ENCODE measurements at regions not wholly inside any gene's neighbourhood (a gene's known extent, or its start where the extent isn't known, plus 50 kb on each side); places are given as distances from the start of the nearest gene placed in this dataset.

GRCh38 chr12:90262251-90262650 lies 553.6 kb upstream of the ATP2B1 start:
- Histone ChIP-seq H3K4me3 (replicated peaks in 1 of 3; ENCODE audit: insufficient read depth in 1 of 3, low read depth in 1 of 3, low read length in 3 of 3) (no peak overlapping the region), H3K9me3 (replicated peaks; ENCODE audit: control insufficient read depth, insufficient read depth, low read length) (no peaks in the 10 kb centered on the region), H2AFZ (ENCODE audit: low read depth, low read length) (no peak overlapping the region), H3K79me2 (ENCODE audit: control insufficient read depth, insufficient read depth, low read length) (no peaks in the 10 kb centered on the region), H3K9me1 (replicated peaks; ENCODE audit: control insufficient read depth, extremely low read depth, insufficient read depth, low read length) (no peaks in the 10 kb centered on the region), H3K27ac (ENCODE audit: insufficient read depth, low read depth, low read length) (no peak overlapping the region), H3K9ac (replicated peaks; ENCODE audit: extremely low read depth, insufficient read depth, low read length) (no peak overlapping the region), H3K36me3 (ENCODE audit: control insufficient read depth in 2 of 2, extremely low read depth in 1 of 2, insufficient read depth in 2 of 2, low read length in 2 of 2) (no peaks in the 10 kb centered on the region), H3K4me2 (ENCODE audit: insufficient read depth, low read length) (no peak overlapping the region), H4K20me1 (replicated peaks; ENCODE audit: control insufficient read depth, extremely low read depth, insufficient read depth, low read length) (no peaks in the 10 kb centered on the region), H3K4me1 (ENCODE audit: control insufficient read depth, extremely low read depth, insufficient read depth, low read length) (no peaks in the 10 kb centered on the region), H3K27me3 (ENCODE audit: control insufficient read depth in 2 of 2, insufficient read depth in 2 of 2, low read length in 2 of 2) (no peaks in the 10 kb centered on the region)
- ChIA-PET POLR2A (no interaction called here), CTCF (no interaction called here)
- TF ChIP-seq, protein P1, sequence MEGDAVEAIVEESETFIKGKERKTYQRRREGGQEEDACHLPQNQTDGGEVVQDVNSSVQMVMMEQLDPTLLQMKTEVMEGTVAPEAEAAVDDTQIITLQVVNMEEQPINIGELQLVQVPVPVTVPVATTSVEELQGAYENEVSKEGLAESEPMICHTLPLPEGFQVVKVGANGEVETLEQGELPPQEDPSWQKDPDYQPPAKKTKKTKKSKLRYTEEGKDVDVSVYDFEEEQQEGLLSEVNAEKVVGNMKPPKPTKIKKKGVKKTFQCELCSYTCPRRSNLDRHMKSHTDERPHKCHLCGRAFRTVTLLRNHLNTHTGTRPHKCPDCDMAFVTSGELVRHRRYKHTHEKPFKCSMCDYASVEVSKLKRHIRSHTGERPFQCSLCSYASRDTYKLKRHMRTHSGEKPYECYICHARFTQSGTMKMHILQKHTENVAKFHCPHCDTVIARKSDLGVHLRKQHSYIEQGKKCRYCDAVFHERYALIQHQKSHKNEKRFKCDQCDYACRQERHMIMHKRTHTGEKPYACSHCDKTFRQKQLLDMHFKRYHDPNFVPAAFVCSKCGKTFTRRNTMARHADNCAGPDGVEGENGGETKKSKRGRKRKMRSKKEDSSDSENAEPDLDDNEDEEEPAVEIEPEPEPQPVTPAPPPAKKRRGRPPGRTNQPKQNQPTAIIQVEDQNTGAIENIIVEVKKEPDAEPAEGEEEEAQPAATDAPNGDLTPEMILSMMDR (IDR thresholded peaks at IDR 0.05; ENCODE audit: extremely low read depth in 1 of 2, insufficient read depth in 1 of 2, low read depth in 1 of 2, low read length in 2 of 2) = no peak
- peak; percentile 36 for TF ChIP-seq FOS (IDR thresholded peaks at IDR 0.05; ENCODE audit: borderline replicate concordance, insufficient read depth, low read length)
- no peak for DNase-seq (ENCODE audit: low read depth, low spot score)
- dilution Hi-C loops (cut with MboI; ENCODE audit: extremely low pct_ligation_motif_present, low sequenced_read_pairs) = no loop called here
- no peak for FAIRE-seq
- no TSS peak for BruUV-seq (replicated peaks)
- intact Hi-C loops (cut with micrococcal nuclease) = no loop called here

DNA sequence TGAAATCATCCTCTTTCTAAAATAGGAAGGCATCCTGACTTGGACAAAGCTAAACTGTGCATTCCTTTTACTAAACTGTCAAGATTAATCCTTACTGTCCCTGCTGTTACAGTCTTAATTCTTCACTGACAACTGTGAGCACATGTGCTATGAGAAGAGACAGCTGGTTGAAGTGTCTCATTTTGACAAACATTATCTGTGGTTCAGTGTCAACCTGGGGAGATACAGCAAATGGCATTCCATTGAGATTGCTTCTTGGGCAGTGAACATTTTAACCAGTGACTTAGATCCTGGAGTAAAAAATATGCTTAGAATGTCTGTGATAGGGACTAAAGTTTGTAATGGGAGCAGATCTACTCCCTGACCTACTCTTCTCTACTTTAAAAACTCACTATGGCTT lies 552.6 kb upstream of the ATP2B1 start:
- ChIA-PET CTCF (no interaction called here), POLR2A (no interaction called here)
- DNase-seq (ENCODE audit: low read depth, low spot score) (no peak), FAIRE-seq (no peak)
- Histone ChIP-seq H3K27ac (ENCODE audit: insufficient read depth, low read depth, low read length) (no peak overlapping the region), H3K4me1 (ENCODE audit: control insufficient read depth, extremely low read depth, insufficient read depth, low read length) (no peaks in the 10 kb centered on the region), H3K36me3 (ENCODE audit: control insufficient read depth in 2 of 2, extremely low read depth in 1 of 2, insufficient read depth in 2 of 2, low read length in 2 of 2) (no peaks in the 10 kb centered on the region), H3K9me3 (replicated peaks; ENCODE audit: control insufficient read depth, insufficient read depth, low read length) (no peaks in the 10 kb centered on the region), H3K9ac (replicated peaks; ENCODE audit: extremely low read depth, insufficient read depth, low read length) (no peak overlapping the region), H3K79me2 (ENCODE audit: control insufficient read depth, insufficient read depth, low read length) (no peaks in the 10 kb centered on the region), H3K4me2 (ENCODE audit: insufficient read depth, low read length) (no peak overlapping the region), H3K27me3 (ENCODE audit: control insufficient read depth in 2 of 2, insufficient read depth in 2 of 2, low read length in 2 of 2) (no peaks in the 10 kb centered on the region), H4K20me1 (replicated peaks; ENCODE audit: control insufficient read depth, extremely low read depth, insufficient read depth, low read length) (no peaks in the 10 kb centered on the region), H3K9me1 (replicated peaks; ENCODE audit: control insufficient read depth, extremely low read depth, insufficient read depth, low read length) (no peaks in the 10 kb centered on the region), H3K4me3 (replicated peaks in 1 of 3; ENCODE audit: insufficient read depth in 1 of 3, low read depth in 1 of 3, low read length in 3 of 3) (no peak overlapping the region), H2AFZ (ENCODE audit: low read depth, low read length) (no peak overlapping the region)
- no TSS peak for BruUV-seq (replicated peaks)
- dilution Hi-C loops (cut with MboI; ENCODE audit: extremely low pct_ligation_motif_present, low sequenced_read_pairs) (no loop called here), intact Hi-C loops (cut with micrococcal nuclease) (no loop called here)
- TF ChIP-seq POLR2A (IDR thresholded peaks at IDR 0.05; ENCODE audit: low read depth, low read length) (no peak), MAX (IDR thresholded peaks at IDR 0.05; ENCODE audit: insufficient read depth, insufficient read length) (no peak), MYC (IDR thresholded peaks at IDR 0.05; ENCODE audit: low read depth, low read length) (no peak)
